PC-9 (cell line): ENCODE measurements at regions not wholly inside any gene's neighbourhood (a gene's known extent, or its start where the extent isn't known, plus 50 kb on each side); places are given as distances from the start of the nearest gene placed in this dataset.
"Not testable (repeated sequence)": the region's sequence is repeated elsewhere in the genome, so short reads cannot be mapped to it uniquely, and the experiment has no call there.

ENCODE experiments used
- BruUV-seq: library from RNA; stranded (reverse); fragments of 400-500 nt; replicated peaks from 2 replicates; lab custom pipeline; 2021; lab: Mats Ljungman, UMichigan
- CTCF ChIA-PET: fragments of 300-600 bp; sonication (Branson Sonifier 250); formaldehyde crosslinking; loops from one replicate; lab custom pipeline; 2022; ENCODE audit warnings: antibody characterized with exemption; lab: Charles Lee
- POLR2A ChIA-PET: fragments of 300-600 bp; sonication (Branson Sonifier 250); formaldehyde crosslinking; loops from one replicate; lab custom pipeline; 2022; ENCODE audit warnings: antibody characterized with exemption; ENCODE audit not compliant: unreplicated experiment; lab: Charles Lee
- DNase-seq, 2 experiments: peaks; one replicate each; pipeline versions ENCODE4 v3.0.0 to v3.0.0-alpha.2; 2015 to 2022; ENCODE audit warnings: mixed read lengths in 1 of 2
- H2AFZ ChIP-seq: fragments of 200-600 bp; sonication (generic); 2 replicates; pipeline ENCODE4 v1.8.1; 2017; ENCODE audit warnings: antibody characterized with exemption
- H3F3A ChIP-seq: fragments of 200-600 bp; sonication (generic); 2 replicates; pipeline ENCODE4 v1.8.1; 2017; ENCODE audit warnings: antibody characterized with exemption, mild to moderate bottlenecking, low read depth; ENCODE audit not compliant: insufficient read depth
- H3K27ac ChIP-seq: fragments of 200-600 bp; sonication (generic); 2 replicates; pipeline ENCODE4 v1.6.1; 2016; ENCODE audit warnings: mixed run types
- H3K27me3 ChIP-seq: fragments of 200-600 bp; sonication (generic); 2 replicates; pipeline ENCODE4 v1.6.1; 2016; ENCODE audit warnings: low read depth, mixed run types; ENCODE audit not compliant: insufficient read depth
- H3K36me3 ChIP-seq: fragments of 200-600 bp; sonication (generic); 2 replicates; pipeline ENCODE4 v1.6.1; 2016; ENCODE audit warnings: low read depth, mixed run types
- H3K4me1 ChIP-seq: fragments of 200-600 bp; sonication (generic); replicated peaks from 2 replicates; pipeline ENCODE4 v1.6.1; 2016; ENCODE audit warnings: mixed run types; ENCODE audit not compliant: insufficient read depth
- H3K4me2 ChIP-seq: fragments of 200-600 bp; sonication (generic); 2 replicates; pipeline ENCODE4 v1.6.1; 2017; ENCODE audit warnings: mixed run types
- H3K4me3 ChIP-seq: fragments of 200-600 bp; sonication (generic); 2 replicates; pipeline ENCODE4 v1.6.1; 2016; ENCODE audit warnings: mixed run types
- H3K79me2 ChIP-seq: fragments of 200-600 bp; sonication (generic); 2 replicates; pipeline ENCODE4 v1.6.1; 2017; ENCODE audit warnings: low read depth, mixed run types
- H3K9me2 ChIP-seq: fragments of 200-600 bp; sonication (generic); 2 replicates; pipeline ENCODE4 v1.8.1; 2017; ENCODE audit warnings: mild to moderate bottlenecking; ENCODE audit not compliant: insufficient read depth
- H3K9me3 ChIP-seq: fragments of 200-600 bp; sonication (generic); 2 replicates; pipeline ENCODE4 v1.8.1; 2016; ENCODE audit warnings: low read depth; ENCODE audit not compliant: insufficient read depth
- H4K20me1 ChIP-seq: fragments of 200-600 bp; sonication (generic); 2 replicates; pipeline ENCODE4 v1.8.1; 2017; ENCODE audit not compliant: insufficient read depth
- EZH2 ChIP-seq: fragments of 200-600 bp; sonication (generic); IDR thresholded peaks from 2 replicates; pipeline ENCODE4 v1.8.0; 2017; ENCODE audit warnings: antibody characterized with exemption, low read depth
- intact Hi-C: fragments of 100-400 bp; cut with micrococcal nuclease; formaldehyde crosslinking; loops from one replicate; pipeline ENCODE4 v1.10.0; 2022; ENCODE audit not compliant: unreplicated experiment
- TF ChIP-seq, protein P1 (sequence below): fragments of 200-600 bp; sonication (generic); conservative IDR thresholded peaks from 2 replicates; pipeline ENCODE4 v1.6.1; 2017; ENCODE audit warnings: mixed run types, antibody characterized with exemption, mild to moderate bottlenecking, moderate library complexity

DNA sequence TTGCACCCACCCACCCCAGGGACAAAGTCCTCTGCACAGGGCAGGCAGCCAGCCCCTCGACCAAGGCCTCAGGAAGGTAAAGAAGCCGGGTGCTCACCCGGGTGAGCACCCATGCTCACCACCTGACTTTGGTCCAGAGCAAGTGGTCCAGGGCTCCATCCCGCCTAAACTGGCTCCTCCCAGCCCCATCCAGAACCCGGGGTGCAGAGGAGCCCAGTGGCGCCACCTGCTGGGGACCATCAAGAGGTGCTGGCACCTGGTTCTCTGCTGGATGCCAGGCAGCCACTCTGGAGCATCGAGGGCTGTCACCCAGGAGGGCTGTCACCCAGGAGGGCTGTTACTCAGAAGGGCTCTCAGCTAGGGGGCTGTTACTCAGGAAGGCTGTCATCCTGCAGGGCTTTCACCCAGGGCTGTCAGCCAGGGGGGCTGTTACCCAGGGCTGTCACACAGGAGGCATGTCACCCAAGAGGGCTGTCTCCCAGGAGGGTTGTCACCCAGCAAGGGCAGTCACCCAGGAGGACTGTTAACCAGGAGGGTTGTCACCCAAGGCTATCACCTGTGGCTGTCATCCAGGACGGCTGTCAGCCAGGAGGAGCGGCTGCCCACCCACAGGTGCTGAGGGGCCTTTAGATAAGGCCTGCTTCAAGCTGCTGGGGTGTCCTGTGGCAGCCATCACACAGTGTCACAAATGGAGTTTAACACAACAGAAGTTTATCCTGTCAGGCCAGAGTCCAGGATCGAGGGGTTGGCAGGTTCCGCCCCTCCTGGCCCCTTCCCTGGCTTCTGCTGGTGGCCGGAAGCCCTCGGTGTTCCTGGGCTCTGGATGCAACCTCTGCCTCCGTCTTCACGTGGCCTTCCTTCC lies 98.5 kb downstream of the TNFRSF13B start:
- TF ChIP-seq EZH2: no peak
- TF ChIP-seq, protein P1, sequence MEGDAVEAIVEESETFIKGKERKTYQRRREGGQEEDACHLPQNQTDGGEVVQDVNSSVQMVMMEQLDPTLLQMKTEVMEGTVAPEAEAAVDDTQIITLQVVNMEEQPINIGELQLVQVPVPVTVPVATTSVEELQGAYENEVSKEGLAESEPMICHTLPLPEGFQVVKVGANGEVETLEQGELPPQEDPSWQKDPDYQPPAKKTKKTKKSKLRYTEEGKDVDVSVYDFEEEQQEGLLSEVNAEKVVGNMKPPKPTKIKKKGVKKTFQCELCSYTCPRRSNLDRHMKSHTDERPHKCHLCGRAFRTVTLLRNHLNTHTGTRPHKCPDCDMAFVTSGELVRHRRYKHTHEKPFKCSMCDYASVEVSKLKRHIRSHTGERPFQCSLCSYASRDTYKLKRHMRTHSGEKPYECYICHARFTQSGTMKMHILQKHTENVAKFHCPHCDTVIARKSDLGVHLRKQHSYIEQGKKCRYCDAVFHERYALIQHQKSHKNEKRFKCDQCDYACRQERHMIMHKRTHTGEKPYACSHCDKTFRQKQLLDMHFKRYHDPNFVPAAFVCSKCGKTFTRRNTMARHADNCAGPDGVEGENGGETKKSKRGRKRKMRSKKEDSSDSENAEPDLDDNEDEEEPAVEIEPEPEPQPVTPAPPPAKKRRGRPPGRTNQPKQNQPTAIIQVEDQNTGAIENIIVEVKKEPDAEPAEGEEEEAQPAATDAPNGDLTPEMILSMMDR: peak; percentile 96
- Histone ChIP-seq H4K20me1 (no peaks in the 10 kb centered on the region), H3K9me3 (no peaks in the 10 kb centered on the region), H2AFZ (no peak overlapping the region), H3K36me3 (no peaks in the 10 kb centered on the region), H3K4me3 (no peak overlapping the region), H3K4me2 (no peak overlapping the region), H3K4me1 (peaks cover under 1% of the 10 kb centered on the region), H3F3A (no peaks in the 10 kb centered on the region), H3K79me2 (no peaks in the 10 kb centered on the region), H3K9me2 (no peaks in the 10 kb centered on the region), H3K27ac (no peak overlapping the region), H3K27me3 (no peaks in the 10 kb centered on the region)
- ChIA-PET POLR2A (no interaction called here), CTCF (no interaction called here)
- no TSS peak for BruUV-seq
- DNase-seq: peak in 1 of 2 experiments; percentile 46
- intact Hi-C loops: loop anchor here (5.0 kb wide), 1 partner anchor 286 kb away; no protein-coding TSS in a partner anchor

DNA sequence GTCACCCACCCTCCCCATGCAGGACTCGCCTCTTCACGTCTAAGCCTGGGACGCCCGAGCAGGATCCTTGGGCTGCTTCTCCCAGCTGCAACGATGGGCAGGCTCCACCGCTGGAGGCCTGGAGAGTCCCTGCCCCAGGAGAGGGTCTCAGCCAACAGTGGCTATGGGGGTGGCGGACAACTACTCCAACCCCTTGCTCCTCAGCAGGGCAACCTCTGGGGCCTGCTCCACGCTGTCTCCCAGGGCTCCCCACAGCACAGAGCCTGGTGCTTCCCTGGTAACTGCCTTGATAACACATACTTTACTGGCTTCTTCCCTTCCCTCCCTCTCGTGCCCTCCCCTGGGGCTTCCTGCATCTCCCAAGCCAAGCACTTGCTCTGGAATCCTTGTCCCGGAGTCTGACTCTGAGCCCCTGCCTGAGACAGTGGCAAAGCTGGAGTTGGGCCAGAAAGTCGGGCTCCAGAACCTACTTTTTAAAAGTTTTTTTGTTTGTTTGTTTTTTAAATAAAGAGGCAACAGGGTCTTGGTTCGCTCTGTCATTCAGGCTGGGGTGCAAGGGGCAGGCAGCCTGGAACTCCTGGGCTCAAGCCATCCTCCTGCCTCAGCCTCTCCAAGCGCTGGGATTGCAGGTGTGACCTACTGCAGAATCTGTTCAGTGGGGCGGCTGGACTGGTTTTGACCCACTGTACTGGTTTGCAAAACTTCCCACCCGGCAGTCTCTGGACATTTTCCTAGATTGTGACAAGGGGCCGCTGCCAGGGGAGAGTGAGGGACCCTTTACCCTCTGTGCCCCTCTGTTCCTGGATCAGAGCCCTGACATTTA lies 99.4 kb downstream of the TNFRSF13B start:
- DNase-seq: no peak
- no peaks in the 10 kb centered on the region for H3F3A ChIP-seq
- TF ChIP-seq, protein P1: no peak
- no peak for TF ChIP-seq EZH2
- intact Hi-C loops: loop anchor here (5.0 kb wide), 1 partner anchor 285 kb away; no protein-coding TSS in a partner anchor
- peaks cover 9% of the 10 kb centered on the region for H3K4me1 ChIP-seq
- CTCF ChIA-PET: interaction anchor here (0.6 kb wide), 1 partner anchor 413 kb away, joined by 6 read pairs; no protein-coding TSS in a partner anchor
- H3K36me3 ChIP-seq: no peaks in the 10 kb centered on the region
- no TSS peak for BruUV-seq
- H4K20me1 ChIP-seq: no peaks in the 10 kb centered on the region
- no peak overlapping the region for H2AFZ ChIP-seq
- H3K27me3 ChIP-seq: no peaks in the 10 kb centered on the region
- H3K9me3 ChIP-seq: no peaks in the 10 kb centered on the region
- no peaks in the 10 kb centered on the region for H3K79me2 ChIP-seq
- no peaks in the 10 kb centered on the region for H3K9me2 ChIP-seq
- POLR2A ChIA-PET: no interaction called here
- no peak overlapping the region for H3K4me3 ChIP-seq
- no peak overlapping the region for H3K4me2 ChIP-seq
- no peak overlapping the region for H3K27ac ChIP-seq

DNA sequence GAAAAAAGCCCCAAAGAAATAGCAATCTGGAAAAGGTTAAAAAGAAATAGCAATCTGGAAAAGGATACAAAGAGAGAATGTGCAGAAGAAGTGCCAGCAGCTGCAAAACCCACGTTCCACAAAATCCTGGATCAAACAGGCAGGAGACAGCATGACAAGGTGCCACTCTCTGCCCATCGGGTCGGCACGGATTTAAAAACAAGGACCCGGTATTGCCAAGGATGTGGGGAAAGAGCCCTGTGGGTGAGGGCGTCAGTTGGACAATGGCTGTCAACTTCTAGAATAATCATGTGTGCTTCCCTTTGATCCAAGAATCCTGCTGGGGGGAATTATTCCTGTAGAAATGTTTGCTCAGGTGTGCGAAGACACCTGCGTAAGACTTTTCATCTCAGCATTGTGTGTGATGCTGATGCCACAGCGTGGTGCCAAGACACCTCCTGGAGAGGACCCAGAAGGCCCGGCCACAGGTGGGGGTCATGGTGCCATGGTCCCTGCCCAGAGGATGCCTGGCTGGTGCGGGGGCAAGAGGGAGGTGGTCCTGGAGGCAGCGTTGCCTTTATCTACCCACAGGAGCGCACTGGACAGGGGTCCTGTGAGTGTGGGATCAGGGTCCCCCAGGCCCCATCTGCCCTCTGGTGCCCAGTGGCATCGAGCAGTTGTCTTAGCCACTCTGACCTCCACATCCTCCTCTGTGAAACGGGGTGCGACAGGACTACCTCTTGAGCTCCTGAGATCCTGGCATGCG lies 100.3 kb downstream of the TNFRSF13B start:
- CTCF ChIA-PET, POLR2A ChIA-PET, DNase-seq, H3K79me2 ChIP-seq, H2AFZ ChIP-seq, H3K27ac ChIP-seq, H3K9me3 ChIP-seq, H4K20me1 ChIP-seq, BruUV-seq, H3K27me3 ChIP-seq, H3K36me3 ChIP-seq, H3K9me2 ChIP-seq, H3F3A ChIP-seq, H3K4me2 ChIP-seq, H3K4me3 ChIP-seq: not testable (repeated sequence)
- H3K4me1 ChIP-seq: peaks cover 19% of the 10 kb centered on the region
- intact Hi-C loops: loop anchor here (5.0 kb wide), 1 partner anchor 284 kb away; no protein-coding TSS in a partner anchor
